NCI-H146 (cell line): ENCODE measurements at regions not wholly inside any gene's neighbourhood (a gene's known extent, or its start where the extent isn't known, plus 50 kb on each side); places are given as distances from the start of the nearest gene placed in this dataset.
"Not testable (repeated sequence)": the region's sequence is repeated elsewhere in the genome, so short reads cannot be mapped to it uniquely, and the experiment has no call there.

Experiments
- DNase-seq: peaks from one replicate; lab custom pipeline; 2025; lab: John Stamatoyannopoulos, UW

- no peak for DNase-seq
Measured at GRCh38 chr14:49114161-49114893, 471.9 kb downstream of the RPS29 start.

GRCh38 chr14:49106741-49107667 lies 479.2 kb downstream of the RPS29 start:
- DNase-seq, result no peak

DNA sequence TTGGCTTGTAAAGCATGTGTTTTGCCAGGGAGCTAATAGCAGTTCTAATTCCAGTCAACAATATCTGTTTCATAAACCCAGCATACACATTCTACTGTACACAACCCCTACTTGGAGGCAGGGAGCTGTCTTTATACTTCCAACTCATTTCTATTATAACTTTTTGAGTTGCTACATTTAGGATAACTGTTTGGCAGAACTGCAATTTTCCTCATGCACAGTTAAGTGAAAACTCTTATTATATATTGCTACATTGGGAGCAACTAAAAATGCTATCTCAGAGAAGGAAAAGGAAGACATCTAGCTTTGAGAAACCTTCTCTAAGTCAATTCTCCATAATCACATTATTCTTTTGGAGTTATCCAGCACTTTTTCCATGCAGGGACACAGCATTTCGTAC lies 480.2 kb downstream of the RPS29 start:
- no peak for DNase-seq

GRCh38 chr14:49105512-49105911 lies 480.7 kb downstream of the RPS29 start:
- DNase-seq, result no peak

GRCh38 chr14:49092345-49092744 lies 493.8 kb downstream of the RPS29 start:
- DNase-seq, result no peak

DNA sequence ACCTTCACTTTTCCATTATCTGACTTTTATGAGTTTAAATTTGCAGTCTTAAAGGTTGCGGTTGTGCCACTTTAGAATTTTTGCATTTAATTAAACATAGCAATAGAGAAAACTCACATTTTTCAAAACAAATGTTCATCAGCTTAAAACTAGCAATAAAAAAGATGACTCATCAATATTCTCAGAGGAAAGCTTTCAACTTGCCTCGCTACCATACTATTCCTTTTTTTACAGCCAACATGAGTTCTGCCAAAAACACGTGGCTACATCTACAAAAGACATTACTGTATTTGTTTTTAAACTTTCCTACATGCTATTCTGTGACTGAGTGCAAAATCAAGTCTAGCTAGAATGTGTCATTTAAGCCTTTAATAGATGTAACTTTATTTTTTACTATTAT lies 497.1 kb downstream of the RPS29 start:
- no peak for DNase-seq

- DNase-seq, result not testable (repeated sequence)
Measured at GRCh38 chr14:49073292-49073691, 512.9 kb downstream of the RPS29 start.

DNA sequence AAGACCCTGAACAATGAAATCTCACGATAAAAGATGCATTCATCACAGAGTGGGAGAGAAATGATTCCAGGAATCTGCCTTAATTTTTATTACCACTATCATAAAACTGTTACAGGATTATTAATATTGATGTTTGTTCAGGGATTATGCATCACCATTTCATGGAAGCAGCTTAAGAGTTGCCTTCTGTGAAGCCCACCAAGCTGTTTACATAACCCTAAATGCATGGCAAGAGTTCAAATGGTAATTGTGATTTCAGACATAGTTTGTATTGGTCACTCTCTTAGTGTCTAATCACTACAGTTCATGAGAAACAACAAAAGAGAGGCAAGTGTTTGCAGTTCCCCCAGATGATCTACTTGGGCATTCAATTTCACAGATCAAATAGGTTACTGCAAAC lies 527.7 kb downstream of the RPS29 start:
- no peak for DNase-seq

DNA sequence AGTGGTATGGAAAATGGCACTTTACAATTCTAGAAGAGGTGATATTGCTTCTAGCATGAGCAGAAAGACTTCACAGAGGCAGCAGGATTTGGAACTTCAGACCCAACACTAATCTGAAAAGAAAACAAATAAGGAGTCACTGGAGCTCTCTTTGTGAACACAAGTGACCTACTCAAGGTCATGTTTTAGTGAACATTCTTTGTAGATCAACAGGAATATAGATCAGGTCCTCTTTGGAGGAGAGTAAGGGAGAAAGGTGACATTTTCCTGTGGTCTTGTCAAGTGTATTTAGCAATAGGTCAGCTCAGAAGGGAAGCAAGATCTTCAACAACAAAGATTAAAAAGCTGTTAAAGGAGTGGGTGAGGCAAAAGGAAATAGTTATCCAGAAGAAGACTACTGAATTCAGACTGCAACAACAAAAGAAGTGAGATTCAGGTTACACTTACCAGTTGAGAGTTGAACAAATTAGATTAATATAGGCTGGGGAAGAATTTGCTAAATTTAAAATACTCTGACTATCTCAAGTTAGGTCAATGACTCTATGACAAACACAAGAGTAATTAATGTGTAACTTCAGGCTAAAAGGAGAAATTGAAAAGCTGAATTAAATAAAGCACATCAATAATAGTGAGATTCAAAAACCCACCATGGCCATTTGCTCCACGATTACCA lies 528.2 kb downstream of the RPS29 start:
- DNase-seq, result no peak

DNA sequence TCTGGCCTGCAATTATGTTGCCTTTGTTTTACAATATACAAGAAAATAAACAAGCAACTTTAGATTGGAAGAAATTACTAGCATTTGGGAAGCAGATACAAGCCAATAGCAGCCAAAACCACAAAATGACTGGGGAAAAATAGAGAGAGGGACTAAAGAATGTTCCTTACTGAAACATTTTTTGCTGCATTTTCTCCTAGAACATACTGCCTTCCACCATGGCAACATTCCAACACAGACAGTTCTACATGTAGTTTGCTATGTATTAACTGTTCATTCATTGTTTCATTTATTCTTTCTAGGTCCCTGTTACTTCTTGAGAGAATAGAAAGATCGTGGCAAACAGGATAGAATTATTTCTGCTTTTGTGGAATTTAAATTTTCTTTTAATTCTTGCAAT lies 530.2 kb downstream of the RPS29 start:
- no peak for DNase-seq

DNA sequence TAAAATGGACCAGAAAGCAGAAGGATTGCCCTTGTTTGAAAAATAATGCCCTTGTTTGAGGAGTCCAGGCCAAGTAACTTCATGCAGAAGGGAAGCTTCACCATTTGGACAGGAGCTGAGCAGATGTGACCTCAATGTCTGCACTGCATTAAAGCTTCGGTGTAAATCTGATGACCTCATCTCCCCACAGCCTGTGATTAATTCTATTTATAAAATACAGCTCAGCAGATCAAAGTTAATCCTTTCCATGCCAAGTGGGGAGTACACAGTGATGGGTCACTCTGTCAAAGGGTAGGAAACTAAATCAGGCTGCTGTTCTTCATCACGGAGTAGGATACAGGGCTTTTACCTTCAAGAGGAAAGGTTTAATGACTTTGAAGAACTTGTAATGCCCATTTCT lies 533.7 kb downstream of the RPS29 start:
- no peak for DNase-seq

- DNase-seq, result no peak
Measured at GRCh38 chr14:49051328-49052060, 534.7 kb downstream of the RPS29 start.

GRCh38 chr14:49050822-49051221 lies 535.4 kb downstream of the RPS29 start:
- no peak for DNase-seq

- no peak for DNase-seq
Measured at GRCh38 chr14:49049711-49050110, 536.5 kb downstream of the RPS29 start.

DNA sequence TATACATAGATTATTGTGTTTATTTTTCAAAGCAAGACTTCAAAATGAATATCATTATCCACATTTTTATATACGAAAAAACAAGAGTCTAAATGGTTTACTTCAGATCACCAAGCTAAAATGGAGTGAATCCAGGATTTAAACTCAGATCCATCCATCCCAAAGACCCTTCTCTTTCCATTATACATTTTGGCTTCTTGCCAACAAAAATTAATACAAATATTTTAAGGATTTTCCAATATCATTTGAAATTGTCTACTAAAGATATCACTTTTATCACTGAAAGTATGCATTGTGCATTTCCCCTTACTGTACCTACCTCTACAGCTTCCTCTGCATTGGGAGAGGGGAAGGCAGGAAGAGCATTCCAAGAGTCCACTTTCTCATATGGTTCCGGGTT lies 541.2 kb downstream of the RPS29 start:
- DNase-seq, result no peak

- no peak for DNase-seq
Measured at GRCh38 chr14:49036984-49037516, 549.1 kb downstream of the RPS29 start.

DNA sequence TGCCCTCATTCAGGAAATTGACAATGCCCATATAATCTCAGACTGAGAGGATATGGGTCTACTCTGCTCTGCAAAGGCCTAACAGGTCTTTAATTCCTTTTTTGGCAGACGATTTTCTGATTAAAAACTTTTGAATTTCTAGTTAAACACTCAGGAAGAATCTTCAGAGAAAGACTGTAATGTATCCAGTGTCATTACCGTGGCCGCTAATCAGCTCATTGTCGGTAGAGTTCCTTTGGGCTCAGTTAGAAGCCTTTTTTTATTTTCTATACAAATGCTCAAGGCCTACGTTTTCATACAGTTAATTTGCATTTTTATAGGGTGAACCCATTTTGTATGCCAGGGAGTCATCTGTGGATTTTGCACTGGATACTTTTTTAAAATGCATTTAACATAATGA lies 549.9 kb downstream of the RPS29 start:
- no peak for DNase-seq

- DNase-seq, result no peak
Measured at GRCh38 chr14:49033131-49033530, 553.0 kb downstream of the RPS29 start.

GRCh38 chr14:49031710-49032109 lies 554.5 kb downstream of the RPS29 start:
- not testable (repeated sequence) for DNase-seq

GRCh38 chr14:49019467-49020115 lies 566.6 kb downstream of the RPS29 start:
- no peak for DNase-seq

GRCh38 chr14:49017447-49017846 lies 568.7 kb downstream of the RPS29 start:
- DNase-seq, result no peak
